ENCODE measurements at regions not wholly inside any gene's neighbourhood (a gene's known extent, or its start where the extent isn't known, plus 50 kb on each side); places are given as distances from the start of the nearest gene placed in this dataset.

GRCh38 chr3:117128872-117129271 is 419.3 kb downstream of the TUSC7 start:
- TF ChIP-seq HDGF (IDR thresholded peaks at IDR 0.05; ENCODE audit: borderline replicate concordance) (no peak), LEF1 (IDR thresholded peaks at IDR 0.05; ENCODE audit: borderline replicate concordance) (no peak), ELF4 (IDR thresholded peaks at IDR 0.05) (no peak), TARDBP (IDR thresholded peaks at IDR 0.05) (no peak), ARNT (IDR thresholded peaks at IDR 0.05) (no peak), NFRKB (IDR thresholded peaks at IDR 0.05) (no peak), SUZ12 (IDR thresholded peaks at IDR 0.05) (no peak), SP1 (IDR thresholded peaks at IDR 0.05) (no peak), FOXK2 (IDR thresholded peaks at IDR 0.05) (no peak), FOXM1 (IDR thresholded peaks at IDR 0.05; ENCODE audit: borderline replicate concordance) (no peak), ZNF384 (IDR thresholded peaks at IDR 0.05) (no peak), BHLHE40 (IDR thresholded peaks at IDR 0.05; ENCODE audit: borderline replicate concordance) (no peak), FOXA1 (IDR thresholded peaks at IDR 0.05) (no peak), PKNOX1 (IDR thresholded peaks at IDR 0.05) (no peak)
